ENCODE measurements at regions not wholly inside any gene's neighbourhood (a gene's known extent, or its start where the extent isn't known, plus 50 kb on each side); places are given as distances from the start of the nearest gene placed in this dataset.

GRCh38 chr3:153087595-153088566 is 74.1 kb upstream of the RAP2B start:
- no peak for TF ChIP-seq RAD21 (IDR thresholded peaks at IDR 0.05; ENCODE audit: low read depth)
- no peak for TF ChIP-seq POLR2A (IDR thresholded peaks at IDR 0.05; ENCODE audit: borderline replicate concordance, extremely low read depth, insufficient read depth, insufficient read length)
